ENCODE measurements at regions not wholly inside any gene's neighbourhood (a gene's known extent, or its start where the extent isn't known, plus 50 kb on each side); places are given as distances from the start of the nearest gene placed in this dataset.

GRCh38 chr4:31918891-31919290, 1198.7 kb downstream of the PCDH7 start:
- Mint-ChIP-seq H3K27ac (no peak overlapping the region), H3K9me3 (peaks cover 17 to 23% of the 10 kb centered on the region in 2 donors), H3K36me3 (peaks cover 0 to 5% of the 10 kb centered on the region in 2 donors)
- ATAC-seq (no peak), DNase-seq (ENCODE audit: low spot score in 2 of 2) (no peak)

GRCh38 chr4:31923634-31924033, 1203.5 kb downstream of the PCDH7 start:
- H3K27ac Mint-ChIP-seq = no peak overlapping the region
- peaks cover 15 to 18% of the 10 kb centered on the region in 2 donors for H3K9me3 Mint-ChIP-seq
- peaks cover 5 to 6% of the 10 kb centered on the region in 2 donors for H3K36me3 Mint-ChIP-seq
- ATAC-seq = peak in 1 of 2 donors; percentile 46
- DNase-seq (ENCODE audit: low spot score in 2 of 2) = no peak

GRCh38 chr4:31929676-31930345, 1209.6 kb downstream of the PCDH7 start:
- Mint-ChIP-seq H3K27ac (no peak overlapping the region), H3K9me3 (peaks cover 9 to 12% of the 10 kb centered on the region in 2 donors), H3K36me3 (no peaks in the 10 kb centered on the region)
- DNase-seq (ENCODE audit: low spot score in 2 of 2) = no peak
- no peak for ATAC-seq

- H3K27ac Mint-ChIP-seq = no peak overlapping the region
- H3K9me3 Mint-ChIP-seq = peaks cover 4 to 9% of the 10 kb centered on the region in 2 donors
- no peaks in the 10 kb centered on the region for H3K36me3 Mint-ChIP-seq
- ATAC-seq = no peak
- DNase-seq (ENCODE audit: low spot score in 2 of 2) = no peak
Observed at GRCh38 chr4:31946456-31946855, 1226.3 kb downstream of the PCDH7 start.

- Mint-ChIP-seq H3K36me3 (no peaks in the 10 kb centered on the region), H3K27ac (no peak overlapping the region), H3K9me3 (peaks cover 4 to 9% of the 10 kb centered on the region in 2 donors)
- DNase-seq (ENCODE audit: low spot score in 2 of 2) (no peak), ATAC-seq (no peak)
Observed at GRCh38 chr4:31947101-31947500, 1226.9 kb downstream of the PCDH7 start.

- peaks cover 4 to 9% of the 10 kb centered on the region in 2 donors for H3K9me3 Mint-ChIP-seq
Observed at GRCh38 chr4:31949045-31949444, 1228.9 kb downstream of the PCDH7 start.

GRCh38 chr4:31955346-31955745, 1235.2 kb downstream of the PCDH7 start:
- no peaks in the 10 kb centered on the region for H3K36me3 Mint-ChIP-seq
- no peak for ATAC-seq
- H3K9me3 Mint-ChIP-seq = peaks cover 14 to 21% of the 10 kb centered on the region in 2 donors
- no peak overlapping the region for H3K27ac Mint-ChIP-seq
- DNase-seq (ENCODE audit: low spot score in 2 of 2) = no peak

More at GRCh38 chr4:31949045-31949444, 1228.9 kb downstream of the PCDH7 start:
- no peaks in the 10 kb centered on the region for H3K36me3 Mint-ChIP-seq
- ATAC-seq (no peak), DNase-seq (ENCODE audit: low spot score in 2 of 2) (no peak)
- no peak overlapping the region for H3K27ac Mint-ChIP-seq

- DNase-seq (ENCODE audit: low spot score in 2 of 2) (no peak), ATAC-seq (no peak)
- Mint-ChIP-seq H3K27ac (no peak overlapping the region), H3K9me3 (peaks cover 16 to 21% of the 10 kb centered on the region in 2 donors), H3K36me3 (peaks cover 0 to 5% of the 10 kb centered on the region in 2 donors)
Observed at GRCh38 chr4:31959972-31960371, 1239.8 kb downstream of the PCDH7 start.

- Mint-ChIP-seq H3K36me3 (peaks cover 0 to 5% of the 10 kb centered on the region in 2 donors), H3K27ac (no peak overlapping the region), H3K9me3 (peaks cover 8 to 11% of the 10 kb centered on the region in 2 donors)
- no peak for DNase-seq (ENCODE audit: low spot score in 2 of 2)
- no peak for ATAC-seq
Observed at GRCh38 chr4:31964685-31965084, 1244.5 kb downstream of the PCDH7 start.

- H3K9me3 Mint-ChIP-seq = peaks cover 0 to 6% of the 10 kb centered on the region in 2 donors
- H3K27ac Mint-ChIP-seq = no peak overlapping the region
- no peak for ATAC-seq
- H3K36me3 Mint-ChIP-seq = no peaks in the 10 kb centered on the region
- DNase-seq (ENCODE audit: low spot score in 2 of 2) = no peak
Observed at GRCh38 chr4:31968842-31969241, 1248.7 kb downstream of the PCDH7 start.

- Mint-ChIP-seq H3K9me3 (peaks cover 11 to 13% of the 10 kb centered on the region in 2 donors), H3K36me3 (no peaks in the 10 kb centered on the region), H3K27ac (no peak overlapping the region)
- no peak for ATAC-seq
- DNase-seq (ENCODE audit: low spot score in 2 of 2) = no peak
Observed at GRCh38 chr4:31974490-31975002, 1254.4 kb downstream of the PCDH7 start.

GRCh38 chr4:31979988-31980387, 1259.8 kb downstream of the PCDH7 start:
- Mint-ChIP-seq H3K27ac (no peak overlapping the region), H3K36me3 (no peaks in the 10 kb centered on the region), H3K9me3 (peaks cover 7 to 25% of the 10 kb centered on the region in 2 donors)
- no peak for DNase-seq (ENCODE audit: low spot score in 2 of 2)
- ATAC-seq = no peak

GRCh38 chr4:31983246-31983645, 1263.1 kb downstream of the PCDH7 start:
- DNase-seq (ENCODE audit: low spot score in 2 of 2) (no peak), ATAC-seq (no peak)
- no peaks in the 10 kb centered on the region for H3K36me3 Mint-ChIP-seq
- no peak overlapping the region for H3K27ac Mint-ChIP-seq
- peaks cover 10 to 25% of the 10 kb centered on the region in 2 donors for H3K9me3 Mint-ChIP-seq

- Mint-ChIP-seq H3K27ac (no peak overlapping the region), H3K9me3 (peaks cover 8 to 24% of the 10 kb centered on the region in 2 donors), H3K36me3 (no peaks in the 10 kb centered on the region)
- ATAC-seq (no peak), DNase-seq (ENCODE audit: low spot score in 2 of 2) (no peak)
Observed at GRCh38 chr4:31983677-31984076, 1263.5 kb downstream of the PCDH7 start.

- H3K27ac Mint-ChIP-seq = no peak overlapping the region
- no peak for DNase-seq (ENCODE audit: low spot score in 2 of 2)
- no peaks in the 10 kb centered on the region for H3K36me3 Mint-ChIP-seq
- H3K9me3 Mint-ChIP-seq = peaks cover 5 to 17% of the 10 kb centered on the region in 2 donors
- no peak for ATAC-seq
Observed at GRCh38 chr4:31984872-31985271, 1264.7 kb downstream of the PCDH7 start.

GRCh38 chr4:31995943-31996901, 1276.1 kb downstream of the PCDH7 start:
- peaks cover 6 to 9% of the 10 kb centered on the region in 2 donors for H3K9me3 Mint-ChIP-seq
- DNase-seq (ENCODE audit: low spot score in 2 of 2) (no peak), ATAC-seq (no peak)
- no peak overlapping the region for H3K27ac Mint-ChIP-seq
- no peaks in the 10 kb centered on the region for H3K36me3 Mint-ChIP-seq

- DNase-seq (ENCODE audit: low spot score in 2 of 2) = no peak
- no peak for ATAC-seq
- Mint-ChIP-seq H3K9me3 (peaks cover 0 to 11% of the 10 kb centered on the region in 2 donors), H3K36me3 (no peaks in the 10 kb centered on the region), H3K27ac (no peak overlapping the region)
Observed at GRCh38 chr4:31998807-31999206, 1278.6 kb downstream of the PCDH7 start.

Measured in activated naive CD4-positive, alpha-beta T cell treated with anti-CD3 and anti-CD28 coated beads, Interleukin-2, amount 50 U/mL, for 72 hours (primary cell).